ENCODE measurements at regions not wholly inside any gene's neighbourhood (a gene's known extent, or its start where the extent isn't known, plus 50 kb on each side); places are given as distances from the start of the nearest gene placed in this dataset.

- WGBS (ENCODE audit: insufficient coverage, low coverage, low lambda C conversion rate, missing lambda C conversion rate), result 70% methylated on average over 3 of the region's 3 CpGs
Measured at GRCh38 chr17:70834039-70834438, 664.7 kb downstream of the KCNJ2 start.

GRCh38 chr17:70848785-70849184 is 679.5 kb downstream of the KCNJ2 start:
- WGBS (ENCODE audit: insufficient coverage, low coverage, low lambda C conversion rate, missing lambda C conversion rate), result 52% methylated on average over 3 of the region's 3 CpGs
- H3K36me3 ChIP-seq, result no peaks in the 10 kb centered on the region
- H3K27me3 ChIP-seq, result no peaks in the 10 kb centered on the region
- ATAC-seq (no peak), DNase-seq (no peak)
- no peaks in the 10 kb centered on the region for H3K4me1 ChIP-seq
- no peak overlapping the region for H3K27ac ChIP-seq
- intact Hi-C loops (cut with DNase I), result no loop called here
- no peak for TF ChIP-seq POLR2A (IDR thresholded peaks at IDR 0.05)
- TF ChIP-seq CTCF (IDR thresholded peaks at IDR 0.05), result no peak
- no peaks in the 10 kb centered on the region for H3K9me3 ChIP-seq
- no peak overlapping the region for H3K4me3 ChIP-seq

More at GRCh38 chr17:70834039-70834438, 664.7 kb downstream of the KCNJ2 start:
- Histone ChIP-seq H3K36me3 (no peaks in the 10 kb centered on the region), H3K27me3 (no peaks in the 10 kb centered on the region), H3K9me3 (no peaks in the 10 kb centered on the region), H3K27ac (no peak overlapping the region), H3K4me1 (no peaks in the 10 kb centered on the region), H3K4me3 (no peak overlapping the region)
- ATAC-seq (no peak), DNase-seq (no peak)
- intact Hi-C loops (cut with DNase I), result no loop called here
- TF ChIP-seq POLR2A (IDR thresholded peaks at IDR 0.05) (no peak), CTCF (IDR thresholded peaks at IDR 0.05) (no peak)

- H3K9me3 ChIP-seq, result no peaks in the 10 kb centered on the region
- 34% methylated on average over 8 of the region's 8 CpGs for WGBS (ENCODE audit: insufficient coverage, low coverage, low lambda C conversion rate, missing lambda C conversion rate)
- intact Hi-C loops (cut with DNase I), result no loop called here
- peak; percentile 26 to 73 (median 52) for DNase-seq
- peak; percentile 90 to 97 (median 95) for ATAC-seq
- H3K4me1 ChIP-seq, result peaks cover 0 to 4% (median 0%) of the 10 kb centered on the region in 4 donors
- TF ChIP-seq CTCF (IDR thresholded peaks at IDR 0.05) (no peak), POLR2A (IDR thresholded peaks at IDR 0.05) (no peak)
- no peak overlapping the region for H3K4me3 ChIP-seq
- H3K36me3 ChIP-seq, result no peaks in the 10 kb centered on the region
- peak overlapping the region; percentile 1 to 58 (median 25) for H3K27ac ChIP-seq
- no peaks in the 10 kb centered on the region for H3K27me3 ChIP-seq
Measured at GRCh38 chr17:70855401-70856054, 686.2 kb downstream of the KCNJ2 start.

- Histone ChIP-seq H3K27me3 (no peaks in the 10 kb centered on the region), H3K9me3 (no peaks in the 10 kb centered on the region), H3K36me3 (no peaks in the 10 kb centered on the region), H3K4me3 (no peak overlapping the region), H3K27ac (no peak overlapping the region), H3K4me1 (peaks cover 0 to 4% (median 0%) of the 10 kb centered on the region in 4 donors)
- 93% methylated on average over 3 of the region's 3 CpGs for WGBS (ENCODE audit: insufficient coverage, low coverage, low lambda C conversion rate, missing lambda C conversion rate)
- DNase-seq (no peak), ATAC-seq (no peak)
- intact Hi-C loops (cut with DNase I), result no loop called here
- TF ChIP-seq CTCF (IDR thresholded peaks at IDR 0.05) (no peak), POLR2A (IDR thresholded peaks at IDR 0.05) (no peak)
Measured at GRCh38 chr17:70857351-70857750, 688.0 kb downstream of the KCNJ2 start.
